Upper lobe of left lung (tissue), 6 donors: ENCODE measurements at regions not wholly inside any gene's neighbourhood (a gene's known extent, or its start where the extent isn't known, plus 50 kb on each side); places are given as distances from the start of the nearest gene placed in this dataset.

ENCODE experiments used
- ATAC-seq, 2 donors: fragments of 200-7000 bp; cut with Tn5 transposase; one replicate each; pipeline ENCODE4 v1.9.1; 2022; ENCODE audit warnings: mild to moderate bottlenecking in 2 of 2, moderate library complexity in 2 of 2; ENCODE audit not compliant: low FRiP score in 2 of 2
- DNase-seq, 2 donors: peaks; one replicate each; pipeline ENCODE4 v3.0.0-alpha.2; 2019 to 2020
- H3K27ac ChIP-seq, 4 donors: fragments of 200-600 bp; sonication (generic); one replicate each; pipeline ENCODE4 v1.5.1; 2016 to 2019
- H3K27me3 ChIP-seq, 4 donors: fragments of 200-600 bp; sonication (generic); one replicate each; pipeline ENCODE4 v1.5.1; 2017 to 2019
- H3K36me3 ChIP-seq, 4 donors: fragments of 200-600 bp; sonication (generic); one replicate each; pipeline ENCODE4 v1.5.1; 2016 to 2019
- H3K4me1 ChIP-seq, 4 donors: fragments of 200-600 bp; sonication (generic); one replicate each; pipeline ENCODE4 v1.5.1; 2018 to 2019
- H3K4me3 ChIP-seq, 4 donors: fragments of 200-600 bp; sonication (generic); one replicate each; pipeline ENCODE4 v1.5.1; 2017 to 2019; ENCODE audit warnings: mild to moderate bottlenecking in 2 of 4, moderate library complexity in 1 of 4
- H3K9me3 ChIP-seq, 4 donors: fragments of 200-600 bp; sonication (generic); one replicate each; pipeline ENCODE4 v1.5.1; 2018 to 2019
- CTCF ChIP-seq, 6 experiments: fragments of 450-650 bp in 4 of 6; fragments of 200-600 bp in 2 of 6; sonication (generic) in 2 of 6; IDR thresholded peaks; one replicate each; pipeline ENCODE4 v1.5.1; 2016 to 2019; ENCODE audit warnings: antibody characterized with exemption in 6 of 6
- EP300 ChIP-seq, 4 donors: sonication (generic); formaldehyde crosslinking; IDR thresholded peaks; one replicate each; pipeline ENCODE4 v1.5.1; 2017; ENCODE audit warnings: antibody characterized with exemption in 4 of 4, control low read depth in 2 of 4
- POLR2A ChIP-seq, 4 donors: fragments of 450-650 bp; IDR thresholded peaks; one replicate each; pipeline ENCODE4 v1.5.1; 2016 to 2017; ENCODE audit warnings: antibody characterized with exemption in 4 of 4, mild to moderate bottlenecking in 2 of 4
- POLR2AphosphoS5 ChIP-seq, 2 donors: sonication (generic); formaldehyde crosslinking; IDR thresholded peaks; one replicate each; pipeline ENCODE4 v1.5.1; 2017; ENCODE audit warnings: antibody characterized with exemption in 2 of 2
- WGBS, 2 donors: methylation state at CpG; one replicate each; pipeline ENCODE4 v1.1.5; 2017 to 2018; 5-methylcytosine and 5-hydroxymethylcytosine counted together
- donor health status: DM: no; HTN: no; CAD: no; lungs with moderate emphysema.
- donor health status: DM: no; HTN: yes; CAD: no; lungs with severe emphysema.

DNA sequence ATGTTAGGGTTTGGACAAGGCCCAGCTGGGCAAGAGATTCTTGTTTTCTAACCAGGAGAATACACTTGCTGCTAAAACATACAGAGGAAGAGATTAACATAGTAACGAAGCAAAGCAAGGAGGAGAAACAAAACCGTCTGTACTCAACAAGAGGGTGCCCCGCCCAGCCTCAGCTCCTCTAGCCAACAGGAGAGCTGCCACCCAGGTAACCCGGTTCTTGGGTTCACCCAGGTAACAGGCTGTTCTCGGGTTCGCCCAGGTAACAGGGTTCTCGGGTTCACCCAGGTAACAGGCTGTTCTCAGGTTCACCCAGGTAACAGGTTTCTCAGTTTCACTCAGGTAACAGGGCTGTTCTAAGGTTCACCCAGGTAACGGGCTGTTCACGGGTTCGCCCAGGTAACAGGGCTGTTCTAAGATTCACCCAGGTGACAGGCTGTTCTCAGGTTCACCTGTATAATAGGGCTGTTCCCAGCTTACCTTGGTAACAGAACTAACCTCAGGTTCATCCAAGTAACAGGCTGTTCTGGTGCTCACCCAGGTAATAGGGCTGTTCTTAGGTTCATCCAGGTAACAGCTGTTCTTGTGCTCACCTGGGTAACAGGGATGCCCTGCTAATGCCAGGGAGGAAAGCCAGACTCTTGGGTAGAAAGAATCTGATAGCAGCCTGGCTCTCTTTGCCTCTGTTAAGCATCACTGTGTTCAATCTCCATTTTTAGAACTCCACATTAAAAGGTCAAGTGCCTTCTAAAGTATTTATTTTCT, 271.6 kb downstream of the SYK start:
- Histone ChIP-seq H3K4me3 (no peak overlapping the region), H3K36me3 (no peaks in the 10 kb centered on the region), H3K4me1 (peaks cover 2 to 37% (median 25%) of the 10 kb centered on the region in 4 donors), H3K27me3 (no peaks in the 10 kb centered on the region), H3K9me3 (no peaks in the 10 kb centered on the region), H3K27ac (peak overlapping the region in 1 of 4 donors; percentile 25)
- no peak for TF ChIP-seq EP300 (IDR thresholded peaks at IDR 0.05)
- no peak for TF ChIP-seq CTCF (IDR thresholded peaks at IDR 0.05)
- TF ChIP-seq POLR2A (IDR thresholded peaks at IDR 0.05) = no peak
- no peak for TF ChIP-seq POLR2AphosphoS5 (IDR thresholded peaks at IDR 0.05)
- DNase-seq (peak in 1 of 2 donors; percentile 73), ATAC-seq (peak in 1 of 2 donors; percentile 44)
- 70 to 71% methylated on average over 10 of the region's 10 CpGs for WGBS, 2 donors

DNA sequence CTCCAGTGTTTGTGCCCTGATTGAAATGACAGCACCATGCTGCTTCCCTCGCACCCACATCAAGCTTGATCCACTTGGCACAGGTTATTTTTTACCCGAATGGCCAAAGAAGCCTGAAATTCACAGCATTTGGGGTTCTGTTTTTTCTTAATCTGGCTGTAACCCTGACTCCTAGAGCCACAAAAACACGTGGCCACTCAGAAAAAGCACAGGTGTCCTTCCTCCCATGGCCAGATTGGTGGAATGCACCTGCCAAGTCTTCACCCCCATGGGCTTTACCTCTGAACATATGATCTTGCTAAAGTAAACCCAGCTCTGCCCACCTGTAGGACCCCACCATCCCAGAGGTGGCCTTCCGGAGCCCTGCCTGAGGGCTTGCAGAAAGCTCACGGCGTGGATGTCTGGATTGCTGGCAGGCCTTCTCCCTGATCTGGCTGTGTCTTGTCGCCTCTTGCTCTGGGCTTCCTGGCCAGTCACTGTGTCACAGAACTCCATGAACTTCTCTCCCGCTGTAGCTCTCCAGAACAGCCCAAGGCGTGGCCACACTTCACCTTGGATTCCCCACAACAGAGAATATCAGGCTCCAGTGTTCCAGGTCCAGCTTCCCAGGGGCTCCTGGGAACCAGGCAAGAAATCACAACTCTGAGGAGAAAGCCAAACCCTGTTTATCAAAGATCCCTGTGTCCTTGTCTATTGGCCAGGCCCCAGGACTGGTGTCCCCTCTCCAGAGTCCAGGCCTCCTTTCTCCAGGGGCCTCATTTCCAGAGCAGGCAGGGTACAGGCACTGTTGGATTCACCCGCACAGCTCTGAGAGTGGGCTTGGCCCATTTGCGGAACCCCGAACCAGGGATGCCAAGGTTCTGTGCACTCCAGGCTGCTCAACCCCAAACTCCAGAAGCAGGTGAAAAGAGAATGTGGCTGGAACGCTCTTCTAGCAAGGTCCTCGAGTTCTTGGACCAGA, 272.5 kb downstream of the SYK start:
- H3K27ac ChIP-seq = peak overlapping the region in 1 of 4 donors; percentile 25
- no peak for ATAC-seq
- 81 to 82% methylated on average over 11 to 14 of the region's 14 CpGs for WGBS, 2 donors

DNA sequence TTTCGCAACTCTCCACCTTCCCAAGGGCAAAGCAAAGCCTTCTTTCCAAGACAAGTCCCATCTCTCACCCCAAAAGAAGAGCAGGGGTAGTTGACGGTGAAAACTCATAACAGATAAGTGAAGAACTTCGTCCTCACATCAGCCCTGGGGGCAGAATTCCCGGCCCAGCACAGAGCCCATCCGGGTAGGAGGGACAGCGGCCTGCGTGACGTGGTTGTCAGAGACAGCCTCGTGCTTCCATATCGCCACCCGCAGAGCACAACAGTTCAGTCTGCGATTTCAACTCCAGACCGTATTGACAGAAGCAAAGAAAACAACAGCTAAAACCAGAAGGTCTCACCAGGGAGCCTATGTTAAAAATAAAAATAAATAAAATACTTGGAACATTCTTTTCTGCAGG, 273.2 kb downstream of the SYK start:
- DNase-seq (peak in 1 of 2 donors; percentile 41), ATAC-seq (no peak)
- no peak for TF ChIP-seq EP300 (IDR thresholded peaks at IDR 0.05)
- no peak for TF ChIP-seq CTCF (IDR thresholded peaks at IDR 0.05)
- no peak for TF ChIP-seq POLR2A (IDR thresholded peaks at IDR 0.05)
- no peak for TF ChIP-seq POLR2AphosphoS5 (IDR thresholded peaks at IDR 0.05)
- Histone ChIP-seq H3K27ac (no peak overlapping the region), H3K27me3 (no peaks in the 10 kb centered on the region), H3K4me3 (no peak overlapping the region), H3K4me1 (peaks cover 2 to 42% (median 25%) of the 10 kb centered on the region in 4 donors), H3K36me3 (no peaks in the 10 kb centered on the region), H3K9me3 (no peaks in the 10 kb centered on the region)
- 89 to 92% methylated on average over 13 of the region's 13 CpGs for WGBS, 2 donors

More for the DNA sequence above, 272.5 kb downstream of the SYK start:
- TF ChIP-seq POLR2AphosphoS5 (IDR thresholded peaks at IDR 0.05) = no peak
- no peak for TF ChIP-seq CTCF (IDR thresholded peaks at IDR 0.05)
- TF ChIP-seq POLR2A (IDR thresholded peaks at IDR 0.05) = no peak
- no peak for TF ChIP-seq EP300 (IDR thresholded peaks at IDR 0.05)
- no peaks in the 10 kb centered on the region for H3K27me3 ChIP-seq
- H3K4me1 ChIP-seq = peaks cover 2 to 42% (median 25%) of the 10 kb centered on the region in 4 donors
- peak in 1 of 2 donors; percentile 44 for DNase-seq
- no peaks in the 10 kb centered on the region for H3K9me3 ChIP-seq
- H3K36me3 ChIP-seq = no peaks in the 10 kb centered on the region
- no peak overlapping the region for H3K4me3 ChIP-seq

- H3K27ac ChIP-seq = no peak overlapping the region
- H3K4me3 ChIP-seq = no peak overlapping the region
- no peak for ATAC-seq
- peak in 1 of 2 donors; percentile 30 for DNase-seq
- H3K4me1 ChIP-seq = peaks cover 2 to 42% (median 25%) of the 10 kb centered on the region in 4 donors
- H3K9me3 ChIP-seq = no peaks in the 10 kb centered on the region
- no peak for TF ChIP-seq CTCF (IDR thresholded peaks at IDR 0.05)
- no peak for TF ChIP-seq POLR2A (IDR thresholded peaks at IDR 0.05)
- TF ChIP-seq POLR2AphosphoS5 (IDR thresholded peaks at IDR 0.05) = no peak
- no peak for TF ChIP-seq EP300 (IDR thresholded peaks at IDR 0.05)
- H3K36me3 ChIP-seq = no peaks in the 10 kb centered on the region
- WGBS, 2 donors = 83 to 87% methylated on average over 8 of the region's 8 CpGs
- no peaks in the 10 kb centered on the region for H3K27me3 ChIP-seq
Observed at GRCh38 chr9:91075279-91075678, 273.7 kb downstream of the SYK start.
